ENCODE measurements at regions not wholly inside any gene's neighbourhood (a gene's known extent, or its start where the extent isn't known, plus 50 kb on each side); places are given as distances from the start of the nearest gene placed in this dataset.
"Not testable (repeated sequence)": the region's sequence is repeated elsewhere in the genome, so short reads cannot be mapped to it uniquely, and the experiment has no call there.

DNA sequence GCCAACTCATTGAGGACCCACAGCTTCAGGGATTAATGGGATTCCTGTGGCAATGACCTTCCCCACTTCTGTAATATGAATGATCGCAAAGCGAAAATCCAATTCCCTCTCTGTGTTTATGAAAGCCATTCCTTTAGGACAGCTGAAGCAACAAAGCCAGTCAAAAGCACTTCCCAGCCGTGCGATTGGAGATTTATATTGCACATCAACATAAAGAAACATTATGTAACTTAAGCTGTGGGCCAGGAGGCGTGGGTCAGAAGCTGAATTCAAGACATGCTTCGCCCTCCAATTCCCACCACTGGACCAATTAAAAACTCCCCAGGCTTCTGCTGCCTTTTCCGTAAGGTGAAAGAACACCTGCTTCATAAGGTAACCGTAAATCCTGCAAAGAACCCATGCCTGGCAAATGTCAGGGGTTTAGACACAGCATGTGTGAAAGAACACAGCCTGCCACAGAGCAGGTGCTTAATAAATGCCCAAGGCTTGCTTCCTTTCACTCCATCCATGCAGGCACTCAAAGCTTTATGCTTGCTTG lies 138.9 kb upstream of the SOD1 start:
- 75 to 79% methylated on average over 8 of the region's 8 CpGs for WGBS, 2 donors
- intact Hi-C loops (cut with DNase I; ENCODE audit: low total_unique reads): no loop called here
- TF ChIP-seq, protein P1, sequence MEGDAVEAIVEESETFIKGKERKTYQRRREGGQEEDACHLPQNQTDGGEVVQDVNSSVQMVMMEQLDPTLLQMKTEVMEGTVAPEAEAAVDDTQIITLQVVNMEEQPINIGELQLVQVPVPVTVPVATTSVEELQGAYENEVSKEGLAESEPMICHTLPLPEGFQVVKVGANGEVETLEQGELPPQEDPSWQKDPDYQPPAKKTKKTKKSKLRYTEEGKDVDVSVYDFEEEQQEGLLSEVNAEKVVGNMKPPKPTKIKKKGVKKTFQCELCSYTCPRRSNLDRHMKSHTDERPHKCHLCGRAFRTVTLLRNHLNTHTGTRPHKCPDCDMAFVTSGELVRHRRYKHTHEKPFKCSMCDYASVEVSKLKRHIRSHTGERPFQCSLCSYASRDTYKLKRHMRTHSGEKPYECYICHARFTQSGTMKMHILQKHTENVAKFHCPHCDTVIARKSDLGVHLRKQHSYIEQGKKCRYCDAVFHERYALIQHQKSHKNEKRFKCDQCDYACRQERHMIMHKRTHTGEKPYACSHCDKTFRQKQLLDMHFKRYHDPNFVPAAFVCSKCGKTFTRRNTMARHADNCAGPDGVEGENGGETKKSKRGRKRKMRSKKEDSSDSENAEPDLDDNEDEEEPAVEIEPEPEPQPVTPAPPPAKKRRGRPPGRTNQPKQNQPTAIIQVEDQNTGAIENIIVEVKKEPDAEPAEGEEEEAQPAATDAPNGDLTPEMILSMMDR (IDR thresholded peaks at IDR 0.05): no peak
- no peak for TF ChIP-seq POLR2A (IDR thresholded peaks at IDR 0.05)
- DNase-seq (ENCODE audit: low spot score in 2 of 2): no peak
- no peak overlapping the region for H3K4me3 ChIP-seq (ENCODE audit: low read depth, poor library complexity, severe bottlenecking)

DNA sequence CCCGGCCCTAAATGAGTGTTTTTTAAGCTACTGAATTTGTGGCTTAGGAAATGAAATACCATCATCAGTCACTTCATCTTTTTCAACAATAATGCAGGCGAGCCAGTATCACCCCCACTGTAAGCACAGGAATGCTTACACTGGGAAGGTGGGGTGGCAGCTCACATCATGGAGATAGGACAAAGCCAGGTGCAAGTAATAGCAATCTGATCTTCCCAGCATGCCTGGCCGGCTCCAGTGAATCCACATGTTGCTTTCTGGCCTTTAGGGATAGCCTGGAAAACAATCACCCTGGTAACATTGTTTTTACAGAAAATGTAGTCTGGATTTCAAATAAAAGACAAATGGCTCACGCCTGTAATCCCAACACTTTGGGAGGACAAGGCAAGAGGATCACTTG lies 140.9 kb upstream of the SOD1 start:
- DNase-seq (ENCODE audit: low spot score in 2 of 2): no peak
- TF ChIP-seq, protein P1 (IDR thresholded peaks at IDR 0.05): no peak
- no peak for TF ChIP-seq POLR2A (IDR thresholded peaks at IDR 0.05)
- no peak overlapping the region for H3K4me3 ChIP-seq (ENCODE audit: low read depth, poor library complexity, severe bottlenecking)
- intact Hi-C loops (cut with DNase I; ENCODE audit: low total_unique reads): no loop called here
- WGBS, 2 donors: 95% methylated on average over 4 of the region's 4 CpGs

DNA sequence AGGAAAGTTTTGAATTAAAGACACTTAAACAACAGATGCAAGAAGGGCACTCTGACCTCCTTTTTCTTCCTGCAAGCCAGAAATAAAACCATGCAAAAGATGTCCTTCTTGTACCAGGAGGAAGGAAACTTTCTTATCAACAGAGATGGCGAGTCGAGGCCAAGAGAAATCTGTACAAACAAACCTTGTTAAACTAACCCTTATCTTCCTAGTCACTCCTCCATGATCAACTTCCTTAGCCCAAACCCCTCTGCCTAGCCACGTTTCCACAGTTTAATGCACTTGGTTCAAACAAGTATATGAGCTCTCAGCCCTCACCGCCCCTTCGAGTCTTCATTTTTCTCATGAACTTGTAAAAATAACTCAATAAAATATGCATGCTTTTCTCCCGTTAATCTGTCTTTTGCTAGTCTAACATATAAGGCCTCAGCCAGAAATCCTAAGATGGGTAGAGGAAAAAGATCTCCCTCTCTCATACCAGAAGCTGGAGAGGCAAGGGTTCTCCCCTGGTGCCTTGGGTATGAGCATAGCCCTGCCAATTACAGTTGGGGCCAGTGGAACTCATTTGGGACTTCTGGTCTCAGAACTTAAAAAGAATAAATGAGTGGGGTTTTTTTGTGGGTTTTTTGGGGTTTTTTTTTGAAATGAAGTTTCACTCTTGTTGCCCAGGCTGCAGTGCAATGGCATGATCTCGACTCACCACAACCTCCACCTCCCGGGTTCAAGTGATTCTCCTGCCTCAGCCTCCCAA lies 141.7 kb upstream of the SOD1 start:
- intact Hi-C loops (cut with DNase I; ENCODE audit: low total_unique reads): no loop called here

DNA sequence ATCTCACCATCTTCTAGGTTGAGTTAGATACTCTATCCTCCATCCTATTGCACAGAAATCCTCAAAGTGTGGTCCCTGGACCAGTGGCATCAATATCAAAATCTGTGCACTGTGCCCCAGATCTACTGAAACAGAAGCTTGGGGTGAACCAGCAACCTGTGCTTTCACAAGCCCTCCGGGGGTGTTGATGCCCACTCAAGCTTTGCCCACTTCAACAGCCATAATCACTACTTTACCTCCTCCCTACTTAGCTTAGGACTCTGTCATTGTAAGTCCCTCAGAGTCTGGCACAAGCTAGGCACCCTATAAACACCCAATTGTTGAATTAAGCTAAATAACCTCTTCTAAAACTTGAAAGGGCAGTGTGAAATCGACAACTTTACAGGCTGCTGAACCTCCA lies 144.2 kb upstream of the SOD1 start:
- WGBS, 2 donors: 83 to 91% methylated on average over 2 of the region's 2 CpGs
- TF ChIP-seq POLR2A (IDR thresholded peaks at IDR 0.05): no peak
- TF ChIP-seq, protein P1 (IDR thresholded peaks at IDR 0.05): no peak
- intact Hi-C loops (cut with DNase I; ENCODE audit: low total_unique reads): no loop called here
- no peak overlapping the region for H3K4me3 ChIP-seq (ENCODE audit: low read depth, poor library complexity, severe bottlenecking)
- DNase-seq (ENCODE audit: low spot score in 2 of 2): no peak

More for the DNA sequence above, 141.7 kb upstream of the SOD1 start:
- H3K4me3 ChIP-seq (ENCODE audit: low read depth, poor library complexity, severe bottlenecking): no peak overlapping the region
- TF ChIP-seq, protein P1 (IDR thresholded peaks at IDR 0.05): no peak
- no peak for TF ChIP-seq POLR2A (IDR thresholded peaks at IDR 0.05)
- DNase-seq (ENCODE audit: low spot score in 2 of 2): no peak
- WGBS, 2 donors: 81 to 84% methylated on average over 8 of the region's 8 CpGs

DNA sequence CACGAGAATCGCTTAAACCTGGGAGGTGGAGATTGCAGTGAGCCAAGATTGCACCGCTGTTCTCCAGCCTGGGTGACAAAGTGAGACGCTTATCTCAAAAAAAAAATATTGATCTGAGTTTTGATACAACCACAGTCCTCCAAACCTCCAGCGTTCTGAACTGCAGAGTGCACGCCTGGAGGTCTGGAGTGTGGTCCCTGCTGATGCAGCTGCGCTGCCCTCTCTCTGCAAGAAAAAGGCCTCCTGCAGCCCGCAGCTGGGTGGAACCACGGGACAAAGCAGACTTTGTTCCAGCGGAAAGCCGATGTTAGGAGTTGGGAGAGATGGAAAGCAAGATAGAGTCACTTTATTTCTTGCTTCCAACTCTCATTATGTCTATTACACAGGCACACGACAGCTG lies 144.9 kb upstream of the SOD1 start:
- intact Hi-C loops (cut with DNase I; ENCODE audit: low total_unique reads): no loop called here
- H3K4me3 ChIP-seq (ENCODE audit: low read depth, poor library complexity, severe bottlenecking): no peak overlapping the region
- WGBS, 2 donors: 41 to 44% methylated on average over 12 of the region's 12 CpGs
- DNase-seq (ENCODE audit: low spot score in 2 of 2): no peak
- no peak for TF ChIP-seq POLR2A (IDR thresholded peaks at IDR 0.05)
- TF ChIP-seq, protein P1 (IDR thresholded peaks at IDR 0.05): no peak

DNA sequence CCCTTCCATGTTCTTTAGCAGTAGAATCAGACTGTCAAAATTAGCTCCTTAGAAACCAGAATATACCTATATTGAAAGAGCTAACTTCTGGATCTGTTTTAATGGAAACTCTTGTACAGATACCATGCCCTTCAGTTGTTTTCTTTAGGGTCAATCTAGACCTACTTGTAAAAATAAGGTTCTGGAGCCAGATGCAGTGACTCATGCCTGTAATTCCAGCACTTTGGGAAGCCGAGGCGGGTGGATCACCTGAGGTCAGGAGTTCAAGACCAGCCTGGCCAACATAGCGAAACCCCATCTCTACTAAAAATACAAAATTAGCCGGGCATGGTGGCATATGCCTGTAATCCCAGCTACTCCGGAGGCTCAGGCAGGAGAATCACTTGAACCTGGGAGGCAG lies 146.0 kb upstream of the SOD1 start:
- DNase-seq (ENCODE audit: low spot score in 2 of 2); intact Hi-C loops (cut with DNase I; ENCODE audit: low total_unique reads); H3K4me3 ChIP-seq (ENCODE audit: low read depth, poor library complexity, severe bottlenecking): not testable (repeated sequence)
- WGBS, 2 donors: 70 to 80% methylated on average over 5 of the region's 5 CpGs

DNA sequence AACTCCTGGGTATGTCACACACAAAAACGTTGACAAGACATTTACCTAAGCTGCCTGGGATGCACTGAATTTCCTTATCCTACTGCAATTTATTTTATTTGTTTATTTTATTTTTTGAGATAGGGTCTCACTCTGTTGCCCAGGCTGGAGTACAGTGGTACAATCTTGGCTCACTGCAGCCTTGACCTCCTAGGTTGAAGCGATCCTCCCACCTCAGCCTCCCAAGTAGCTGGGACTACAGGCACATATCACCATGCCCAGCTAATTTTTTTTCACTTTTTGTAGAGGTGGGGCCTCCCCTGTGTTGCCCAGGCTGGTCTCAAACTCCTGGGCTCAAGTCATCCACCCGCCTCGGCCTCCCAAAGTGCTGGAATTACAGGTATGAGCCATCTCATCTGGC lies 147.5 kb upstream of the SOD1 start:
- DNase-seq (ENCODE audit: low spot score in 2 of 2); H3K4me3 ChIP-seq (ENCODE audit: low read depth, poor library complexity, severe bottlenecking); intact Hi-C loops (cut with DNase I; ENCODE audit: low total_unique reads): not testable (repeated sequence)
- 80 to 85% methylated on average over 4 of the region's 4 CpGs for WGBS, 2 donors

Measured in lower leg skin (tissue), 4 donors.